Left ventricle myocardium inferior (tissue), 1 donor: ENCODE measurements at regions not wholly inside any gene's neighbourhood (a gene's known extent, or its start where the extent isn't known, plus 50 kb on each side); places are given as distances from the start of the nearest gene placed in this dataset.

Source experiments
- DNase-seq: peaks from one replicate; pipeline ENCODE4 v3.0.0-alpha.2; 2020
- H3K27ac ChIP-seq: fragments of 200-600 bp; replicated peaks from 2 replicates; pipeline ENCODE4 v1.8.0; 2021
- H3K27me3 ChIP-seq: fragments of 200-600 bp; 2 replicates; pipeline ENCODE4 v1.8.0; 2021; ENCODE audit warnings: low read depth
- H3K36me3 ChIP-seq: fragments of 200-600 bp; 2 replicates; pipeline ENCODE4 v1.8.0; 2021
- H3K4me1 ChIP-seq: fragments of 200-600 bp; 2 replicates; pipeline ENCODE4 v1.8.0; 2021
- H3K4me3 ChIP-seq: fragments of 200-600 bp; 2 replicates; pipeline ENCODE4 v1.8.0; 2021; ENCODE audit warnings: mild to moderate bottlenecking, moderate library complexity
- H3K9me3 ChIP-seq: fragments of 200-600 bp; replicated peaks from 2 replicates; pipeline ENCODE4 v1.8.0; 2021
- intact Hi-C: fragments of 100-400 bp; cut with micrococcal nuclease; formaldehyde crosslinking; loops from one replicate; pipeline ENCODE4 v1.11.0; 2022
- TF ChIP-seq, protein P1 (sequence below): fragments of 200-600 bp; IDR thresholded peaks from 2 replicates; pipeline ENCODE4 v1.8.0; 2021; ENCODE audit warnings: antibody characterized with exemption, mild to moderate bottlenecking, borderline replicate concordance
- donor health status: DM: no; HTN: yes; CAD: no; lungs with severe emphysema.

DNA sequence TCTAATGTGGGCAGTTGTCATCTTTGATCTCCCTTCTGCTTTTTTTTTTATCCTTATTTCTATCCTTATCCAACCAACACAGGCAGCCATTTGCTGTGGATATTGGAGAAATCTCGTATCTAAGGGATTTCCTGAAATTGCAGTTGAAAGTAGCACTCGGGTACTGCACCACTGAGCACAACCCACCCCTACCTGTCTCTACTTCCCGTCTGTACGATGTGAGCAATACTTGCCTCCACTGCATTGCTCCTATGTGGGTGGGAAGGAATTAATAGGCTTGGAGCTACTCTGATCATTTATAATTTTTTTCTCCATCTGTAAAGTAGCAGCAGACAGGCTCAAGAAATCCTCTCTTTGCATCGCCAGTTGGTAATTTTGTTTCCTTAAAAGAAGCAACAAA is 300.4 kb downstream of the SNAPC1 start:
- intact Hi-C loops: no loop called here
- TF ChIP-seq, protein P1, sequence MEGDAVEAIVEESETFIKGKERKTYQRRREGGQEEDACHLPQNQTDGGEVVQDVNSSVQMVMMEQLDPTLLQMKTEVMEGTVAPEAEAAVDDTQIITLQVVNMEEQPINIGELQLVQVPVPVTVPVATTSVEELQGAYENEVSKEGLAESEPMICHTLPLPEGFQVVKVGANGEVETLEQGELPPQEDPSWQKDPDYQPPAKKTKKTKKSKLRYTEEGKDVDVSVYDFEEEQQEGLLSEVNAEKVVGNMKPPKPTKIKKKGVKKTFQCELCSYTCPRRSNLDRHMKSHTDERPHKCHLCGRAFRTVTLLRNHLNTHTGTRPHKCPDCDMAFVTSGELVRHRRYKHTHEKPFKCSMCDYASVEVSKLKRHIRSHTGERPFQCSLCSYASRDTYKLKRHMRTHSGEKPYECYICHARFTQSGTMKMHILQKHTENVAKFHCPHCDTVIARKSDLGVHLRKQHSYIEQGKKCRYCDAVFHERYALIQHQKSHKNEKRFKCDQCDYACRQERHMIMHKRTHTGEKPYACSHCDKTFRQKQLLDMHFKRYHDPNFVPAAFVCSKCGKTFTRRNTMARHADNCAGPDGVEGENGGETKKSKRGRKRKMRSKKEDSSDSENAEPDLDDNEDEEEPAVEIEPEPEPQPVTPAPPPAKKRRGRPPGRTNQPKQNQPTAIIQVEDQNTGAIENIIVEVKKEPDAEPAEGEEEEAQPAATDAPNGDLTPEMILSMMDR: no peak
- Histone ChIP-seq H3K4me1 (no peaks in the 10 kb centered on the region), H3K4me3 (no peak overlapping the region), H3K9me3 (no peaks in the 10 kb centered on the region), H3K36me3 (no peaks in the 10 kb centered on the region), H3K27ac (no peak overlapping the region), H3K27me3 (peaks cover 12% of the 10 kb centered on the region)
- DNase-seq: no peak

DNA sequence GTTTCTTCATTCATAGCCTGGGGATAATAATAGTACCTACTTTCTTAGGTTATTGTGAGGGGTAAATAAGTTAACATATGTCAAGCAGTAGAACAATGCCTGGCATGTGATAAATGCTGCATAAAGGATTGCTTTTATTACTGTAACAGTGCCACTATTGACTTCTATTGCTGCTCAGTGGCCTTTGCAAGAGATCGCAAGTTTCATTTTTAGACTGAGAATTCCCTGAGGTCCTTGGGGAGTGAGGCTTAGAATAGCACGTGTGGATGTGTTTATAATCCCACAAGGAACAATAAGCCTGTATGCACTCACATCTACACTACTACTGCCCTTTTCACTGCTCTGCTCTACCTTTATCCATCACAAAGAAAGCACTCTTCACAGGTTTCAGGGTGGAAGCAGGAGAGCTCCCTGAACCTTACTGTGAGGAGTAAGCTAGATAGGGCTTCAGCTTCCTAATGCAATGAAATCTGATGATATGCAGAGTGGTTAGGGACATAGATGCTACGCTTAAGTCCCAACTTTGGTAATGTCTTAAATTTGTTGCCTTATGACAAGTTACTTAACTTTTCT is 302.6 kb downstream of the SNAPC1 start:
- no peaks in the 10 kb centered on the region for H3K9me3 ChIP-seq

DNA sequence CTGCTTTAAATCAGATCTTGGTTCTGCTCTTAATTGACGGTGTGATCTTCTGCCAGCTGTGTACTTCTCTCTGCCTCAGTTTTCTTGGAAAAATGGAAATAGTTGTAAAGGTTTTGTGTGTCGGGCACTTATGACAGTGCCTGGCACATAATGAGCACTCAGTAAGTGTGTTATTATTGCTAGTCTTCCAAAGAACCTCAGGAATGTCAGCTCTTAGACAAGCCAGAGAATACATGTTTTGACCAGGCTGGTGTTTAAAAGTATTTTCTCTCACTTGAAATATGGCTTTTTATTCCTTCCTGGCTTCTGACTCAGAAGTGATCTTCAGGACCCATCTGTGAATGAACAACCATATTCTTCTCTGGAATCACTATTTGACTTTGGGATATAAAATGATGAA is 304.1 kb downstream of the SNAPC1 start:
- TF ChIP-seq, protein P1: no peak
- Histone ChIP-seq H3K27ac (no peak overlapping the region), H3K27me3 (peaks cover 21% of the 10 kb centered on the region), H3K4me3 (no peak overlapping the region), H3K9me3 (no peaks in the 10 kb centered on the region), H3K36me3 (no peaks in the 10 kb centered on the region), H3K4me1 (no peaks in the 10 kb centered on the region)
- intact Hi-C loops: no loop called here
- DNase-seq: no peak

More for the DNA sequence above, 302.6 kb downstream of the SNAPC1 start:
- H3K27ac ChIP-seq: no peak overlapping the region
- peaks cover 18% of the 10 kb centered on the region for H3K27me3 ChIP-seq
- no peaks in the 10 kb centered on the region for H3K4me1 ChIP-seq
- TF ChIP-seq, protein P1: no peak
- H3K4me3 ChIP-seq: no peak overlapping the region
- no peaks in the 10 kb centered on the region for H3K36me3 ChIP-seq
- DNase-seq: no peak
- intact Hi-C loops: no loop called here

DNA sequence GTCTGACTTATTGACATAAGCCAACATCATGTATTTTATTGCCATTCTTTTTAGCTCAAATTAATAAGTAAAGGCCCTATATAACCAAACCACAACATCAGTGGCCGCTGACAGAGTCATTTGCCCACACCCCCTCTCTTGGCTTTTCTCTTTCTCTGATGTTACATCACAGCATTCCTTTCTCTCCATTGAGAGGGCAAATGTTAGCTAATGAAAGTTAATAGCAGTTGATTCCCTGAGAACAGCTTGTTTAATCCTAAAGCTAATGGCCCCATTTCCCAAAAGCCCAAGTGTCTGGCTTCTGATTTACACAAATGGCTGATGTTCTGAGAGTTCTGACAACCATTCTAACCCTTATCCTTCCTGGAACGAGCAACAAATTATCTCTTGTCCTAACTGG is 308.8 kb downstream of the SNAPC1 start:
- intact Hi-C loops: no loop called here
- Histone ChIP-seq H3K4me1 (no peaks in the 10 kb centered on the region), H3K27me3 (peaks cover 10% of the 10 kb centered on the region), H3K4me3 (no peak overlapping the region), H3K27ac (no peak overlapping the region), H3K36me3 (no peaks in the 10 kb centered on the region), H3K9me3 (no peaks in the 10 kb centered on the region)
- no peak for DNase-seq
- TF ChIP-seq, protein P1: no peak

DNA sequence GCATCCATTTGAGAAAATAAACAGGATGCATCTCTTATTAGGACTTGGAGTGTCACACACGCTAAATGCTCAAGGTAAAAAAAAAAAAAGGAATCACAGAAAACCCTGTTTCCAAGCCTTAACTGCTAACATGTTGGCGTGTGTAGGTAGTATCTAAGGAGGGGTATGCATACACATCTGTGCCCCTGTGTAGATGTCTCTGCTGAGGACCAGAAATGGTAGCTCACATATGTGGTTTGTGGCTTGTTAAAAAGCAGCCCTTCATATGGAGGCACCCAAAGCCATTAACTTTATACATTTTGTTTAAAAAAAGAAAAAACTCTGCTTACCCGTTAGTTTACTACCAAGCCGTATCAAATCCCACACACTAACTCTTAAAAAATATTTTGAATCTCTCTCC is 314.1 kb downstream of the SNAPC1 start:
- no peaks in the 10 kb centered on the region for H3K4me1 ChIP-seq
- intact Hi-C loops: no loop called here
- no peaks in the 10 kb centered on the region for H3K9me3 ChIP-seq
- no peaks in the 10 kb centered on the region for H3K36me3 ChIP-seq
- no peak overlapping the region for H3K4me3 ChIP-seq
- H3K27me3 ChIP-seq: no peaks in the 10 kb centered on the region
- DNase-seq: no peak
- TF ChIP-seq, protein P1: no peak
- H3K27ac ChIP-seq: no peak overlapping the region
